ENCODE measurements at regions not wholly inside any gene's neighbourhood (a gene's known extent, or its start where the extent isn't known, plus 50 kb on each side); places are given as distances from the start of the nearest gene placed in this dataset.
"Not testable (repeated sequence)": the region's sequence is repeated elsewhere in the genome, so short reads cannot be mapped to it uniquely, and the experiment has no call there.

GRCh38 chr13:67489016-67489415, 258.9 kb upstream of the PCDH9 start:
- no peak for DNase-seq

GRCh38 chr13:67481445-67481844, 251.3 kb upstream of the PCDH9 start:
- DNase-seq, result no peak

- no peak for DNase-seq
Observed at GRCh38 chr13:67474115-67474514, 244.0 kb upstream of the PCDH9 start.

- no peak for DNase-seq
Observed at GRCh38 chr13:67469623-67470022, 239.5 kb upstream of the PCDH9 start.

GRCh38 chr13:67466569-67466968, 236.4 kb upstream of the PCDH9 start:
- no peak for DNase-seq

GRCh38 chr13:67464154-67464553, 234.0 kb upstream of the PCDH9 start:
- DNase-seq, result no peak

GRCh38 chr13:67462098-67462497, 232.0 kb upstream of the PCDH9 start:
- DNase-seq, result no peak

- DNase-seq, result not testable (repeated sequence)
Observed at GRCh38 chr13:67452526-67452925, 222.4 kb upstream of the PCDH9 start.

GRCh38 chr13:67445436-67445835, 215.3 kb upstream of the PCDH9 start:
- DNase-seq, result no peak

GRCh38 chr13:67443923-67444322, 213.8 kb upstream of the PCDH9 start:
- no peak for DNase-seq

GRCh38 chr13:67440236-67440975, 210.3 kb upstream of the PCDH9 start:
- DNase-seq, result no peak

- DNase-seq, result no peak
Observed at GRCh38 chr13:67439365-67439764, 209.2 kb upstream of the PCDH9 start.

GRCh38 chr13:67438465-67438864, 208.3 kb upstream of the PCDH9 start:
- DNase-seq, result peak; percentile 5

GRCh38 chr13:67437244-67437643, 207.1 kb upstream of the PCDH9 start:
- no peak for DNase-seq

- DNase-seq, result no peak
Observed at GRCh38 chr13:67421475-67421874, 191.3 kb upstream of the PCDH9 start.

- DNase-seq, result no peak
Observed at GRCh38 chr13:67416047-67416925, 186.2 kb upstream of the PCDH9 start.

GRCh38 chr13:67410645-67411044, 180.5 kb upstream of the PCDH9 start:
- DNase-seq, result peak; percentile 12

GRCh38 chr13:67408798-67409197, 178.7 kb upstream of the PCDH9 start:
- no peak for DNase-seq

- DNase-seq, result no peak
Observed at GRCh38 chr13:67402546-67402945, 172.4 kb upstream of the PCDH9 start.

GRCh38 chr13:67395577-67395976, 165.4 kb upstream of the PCDH9 start:
- DNase-seq, result no peak

GRCh38 chr13:67392014-67392413, 161.9 kb upstream of the PCDH9 start:
- no peak for DNase-seq

- DNase-seq, result no peak
Observed at GRCh38 chr13:67390462-67391086, 160.4 kb upstream of the PCDH9 start.

- no peak for DNase-seq
Observed at GRCh38 chr13:67389171-67389570, 159.0 kb upstream of the PCDH9 start.

Measured in eye (tissue), 1 donor.